Endothelial cell of umbilical vein (primary cell): ENCODE measurements at regions not wholly inside any gene's neighbourhood (a gene's known extent, or its start where the extent isn't known, plus 50 kb on each side); places are given as distances from the start of the nearest gene placed in this dataset.

ENCODE experiments used
- BruUV-seq: library from RNA; stranded (reverse); fragments of 400-500 nt; replicated peaks from 2 replicates; lab custom pipeline; 2021; lab: Mats Ljungman, UMichigan
- CTCF ChIA-PET: fragments of 300-600, 350-600 bp; sonication (Branson Sonifier 250); formaldehyde crosslinking; loops from one replicate; lab custom pipeline; 2021; ENCODE audit warnings: antibody characterized with exemption, inconsistent platforms; lab: Charles Lee
- POLR2A ChIA-PET: fragments of 300-600, 350-600 bp; sonication (Branson Sonifier 250); formaldehyde crosslinking; loops from one replicate; lab custom pipeline; 2021; ENCODE audit warnings: antibody characterized with exemption, inconsistent platforms; lab: Charles Lee
- DNase-seq: peaks from one replicate; pipeline ENCODE4 v3.0.0-alpha.2; 2011; ENCODE audit warnings: low read depth, low spot score
- FAIRE-seq: peaks from 2 replicates; lab custom pipeline; 2011; peaks lifted over from hg19 to GRCh38; lab: Jason Lieb, UNC
- H2AFZ ChIP-seq: 2 replicates; pipeline ENCODE4 v1.6.0; 2012; ENCODE audit warnings: low read depth, low read length, control low read depth, inconsistent platforms
- H3K27ac ChIP-seq: 2 replicates; pipeline ENCODE4 v1.5.1; 2011; ENCODE audit warnings: low read depth, mild to moderate bottlenecking, control low read depth, low read length, moderate library complexity; ENCODE audit not compliant: insufficient read depth
- H3K27me3 ChIP-seq, 2 experiments: 2 replicates each; pipeline versions ENCODE4 v1.6.0 to v1.6.1; 2011; ENCODE audit warnings: low read length in 2 of 2, mixed read lengths in 1 of 2; ENCODE audit not compliant: control insufficient read depth in 2 of 2, insufficient read depth in 2 of 2
- H3K36me3 ChIP-seq, 2 experiments: 2 replicates in 1 of 2; 3 replicates in 1 of 2; pipeline ENCODE4 v1.5.1; 2011; ENCODE audit warnings: low read length in 2 of 2, mild to moderate bottlenecking in 1 of 2, moderate library complexity in 1 of 2; ENCODE audit not compliant: control insufficient read depth in 2 of 2, insufficient read depth in 2 of 2; ENCODE audit errors: extremely low read depth in 1 of 2
- H3K4me1 ChIP-seq: 3 replicates; pipeline ENCODE4 v1.5.1; 2011; ENCODE audit warnings: mild to moderate bottlenecking, low read length; ENCODE audit not compliant: control insufficient read depth, insufficient read depth; ENCODE audit errors: extremely low read depth
- H3K4me2 ChIP-seq: 2 replicates; pipeline ENCODE4 v1.6.1; 2011; ENCODE audit warnings: low read length, control low read depth, mixed read lengths; ENCODE audit not compliant: insufficient read depth
- H3K4me3 ChIP-seq, 3 experiments: fragments of 200-600 bp in 1 of 3; sonication (generic), shearing (Covaris generic) in 1 of 3; replicated peaks in 1 of 3; 2 replicates each; pipeline ENCODE4 v1.5.1; 2011 to 2016; ENCODE audit warnings: control low read depth in 3 of 3, low read length in 3 of 3, mild to moderate bottlenecking in 2 of 3, inconsistent platforms in 1 of 3, low read depth in 1 of 3, moderate library complexity in 1 of 3; ENCODE audit not compliant: insufficient read depth in 1 of 3
- H3K79me2 ChIP-seq: 2 replicates; pipeline ENCODE4 v1.6.0; 2012; ENCODE audit warnings: low read length, inconsistent platforms; ENCODE audit not compliant: control insufficient read depth, insufficient read depth
- H3K9ac ChIP-seq: replicated peaks from 2 replicates; pipeline ENCODE3; 2011; ENCODE audit warnings: low read length, control low read depth; ENCODE audit not compliant: insufficient read depth; ENCODE audit errors: extremely low read depth
- H3K9me1 ChIP-seq: replicated peaks from 3 replicates; pipeline ENCODE4 v1.6.0; 2011; ENCODE audit warnings: mild to moderate bottlenecking, low read length; ENCODE audit not compliant: control insufficient read depth, insufficient read depth; ENCODE audit errors: extremely low read depth
- H3K9me3 ChIP-seq: replicated peaks from 2 replicates; pipeline ENCODE4 v1.5.1; 2012; ENCODE audit warnings: low read length, inconsistent platforms; ENCODE audit not compliant: control insufficient read depth, insufficient read depth
- H4K20me1 ChIP-seq: replicated peaks from 2 replicates; pipeline ENCODE3; 2011; ENCODE audit warnings: mild to moderate bottlenecking, low read length; ENCODE audit not compliant: control insufficient read depth, insufficient read depth; ENCODE audit errors: extremely low read depth
- CTCF ChIP-seq, 2 donors: IDR thresholded peaks; 1 replicate in 1 of 2; 2 replicates in 1 of 2; pipeline ENCODE4 v1.5.1; 2011; ENCODE audit warnings: low read length in 2 of 2, mild to moderate bottlenecking in 2 of 2, moderate library complexity in 2 of 2, control low read depth in 1 of 2, inconsistent platforms in 1 of 2, low read depth in 1 of 2; ENCODE audit not compliant: insufficient read depth in 1 of 2; ENCODE audit errors: extremely low read depth in 1 of 2
- EZH2 ChIP-seq: IDR thresholded peaks from 2 replicates; pipeline ENCODE4 v1.6.1; 2012; ENCODE audit warnings: borderline replicate concordance, low read depth, mild to moderate bottlenecking, moderate library complexity, low read length, inconsistent platforms; ENCODE audit not compliant: severe bottlenecking
- FOS ChIP-seq: IDR thresholded peaks from 2 replicates; pipeline ENCODE4 v1.6.1; 2011; ENCODE audit warnings: mild to moderate bottlenecking, low read length, moderate library complexity, borderline replicate concordance; ENCODE audit not compliant: insufficient read depth
- GATA2 ChIP-seq: IDR thresholded peaks from 2 replicates; pipeline ENCODE4 v1.7.0; 2011; ENCODE audit warnings: low read depth, mild to moderate bottlenecking, moderate library complexity, mixed read lengths, low read length; ENCODE audit not compliant: insufficient read length, insufficient read depth
- JUN ChIP-seq: IDR thresholded peaks from 2 replicates; pipeline ENCODE4 v1.6.1; 2011; ENCODE audit warnings: borderline replicate concordance, low read depth; ENCODE audit not compliant: insufficient read length, insufficient read depth
- MAX ChIP-seq: IDR thresholded peaks from 2 replicates; pipeline ENCODE4 v1.6.1; 2011; ENCODE audit not compliant: insufficient read depth, insufficient read length
- MYC ChIP-seq: IDR thresholded peaks from one replicate; pipeline ENCODE4 v1.6.1; 2011; ENCODE audit warnings: mild to moderate bottlenecking, low read depth, low read length
- POLR2A ChIP-seq: IDR thresholded peaks from 2 replicates; pipeline ENCODE4 v1.6.1; 2012; ENCODE audit warnings: low read depth, mild to moderate bottlenecking, control low read depth, low read length
- POLR2AphosphoS5 ChIP-seq: IDR thresholded peaks from 2 replicates; pipeline ENCODE4 v1.6.1; 2012; ENCODE audit warnings: low read depth, mild to moderate bottlenecking, control low read depth, low read length, moderate library complexity; ENCODE audit not compliant: insufficient read depth
- dilution Hi-C: fragments of 300-500 bp; cut with MboI; formaldehyde crosslinking; loops from one replicate; pipeline ENCODE4 v1.15.0; 2019; ENCODE audit warnings: low sequenced_read_pairs; ENCODE audit not compliant: extremely low pct_ligation_motif_present
- intact Hi-C: fragments of 100-400 bp; cut with micrococcal nuclease; formaldehyde crosslinking; loops from one replicate; pipeline ENCODE4 v1.10.0; 2022

- no peaks in the 10 kb centered on the region for H3K79me2 ChIP-seq
- no peaks in the 10 kb centered on the region for H3K4me1 ChIP-seq
- no peak overlapping the region for H3K4me3 ChIP-seq
- no peak overlapping the region for H3K4me2 ChIP-seq
- TF ChIP-seq FOS (no peak), MAX (no peak), GATA2 (no peak), POLR2A (no peak), POLR2AphosphoS5 (no peak), EZH2 (no peak), MYC (no peak), JUN (no peak), CTCF (IDR thresholded peaks at IDR 0.05; ENCODE audit: extremely low read depth in 1 of 2, insufficient read depth in 1 of 2, low read depth in 1 of 2, low read length in 2 of 2) (no peak)
- H3K9me1 ChIP-seq: no peaks in the 10 kb centered on the region
- FAIRE-seq: no peak
- ChIA-PET CTCF (no interaction called here), POLR2A (no interaction called here)
- H3K36me3 ChIP-seq: no peaks in the 10 kb centered on the region
- no peak overlapping the region for H3K9ac ChIP-seq
- H2AFZ ChIP-seq: no peak overlapping the region
- no peak for DNase-seq
- no peaks in the 10 kb centered on the region for H3K27me3 ChIP-seq
- intact Hi-C loops: no loop called here
- dilution Hi-C loops: no loop called here
- no peak overlapping the region for H3K27ac ChIP-seq
- no TSS peak for BruUV-seq
- no peaks in the 10 kb centered on the region for H4K20me1 ChIP-seq
- H3K9me3 ChIP-seq: no peaks in the 10 kb centered on the region
These were observed 325.9 kb upstream of the LRFN5 start for GRCh38 chr14:41280745-41281144.
